Uterus (tissue), 2 donors: ENCODE measurements at regions not wholly inside any gene's neighbourhood (a gene's known extent, or its start where the extent isn't known, plus 50 kb on each side); places are given as distances from the start of the nearest gene placed in this dataset.
"Not testable (repeated sequence)": the region's sequence is repeated elsewhere in the genome, so short reads cannot be mapped to it uniquely, and the experiment has no call there.

ENCODE experiments used
- CTCF ChIP-seq, 4 experiments: fragments of 200-600 bp in 2 of 4; fragments of 450-650 bp in 2 of 4; sonication (generic) in 2 of 4; IDR thresholded peaks; one replicate each; pipeline ENCODE4 v1.5.1; 2016 to 2019; ENCODE audit warnings: antibody characterized with exemption in 4 of 4, mild to moderate bottlenecking in 2 of 4, moderate library complexity in 1 of 4
- POLR2A ChIP-seq, 2 donors: fragments of 450-650 bp; IDR thresholded peaks; one replicate each; pipeline ENCODE4 v1.6.1; 2016; ENCODE audit warnings: antibody characterized with exemption in 2 of 2, mild to moderate bottlenecking in 1 of 2, moderate library complexity in 1 of 2

GRCh38 chr13:16152849-16153248 is 3028.8 kb downstream of the TUBA3C start:
- not testable (repeated sequence) for TF ChIP-seq POLR2A, CTCF (IDR thresholded peaks at IDR 0.05)
